GM12892 (cell line): ENCODE measurements at regions not wholly inside any gene's neighbourhood (a gene's known extent, or its start where the extent isn't known, plus 50 kb on each side); places are given as distances from the start of the nearest gene placed in this dataset.

Experiments used
- DNase-seq: peaks from one replicate; pipeline ENCODE4 v3.0.0; 2011; ENCODE audit not compliant: insufficient read length
- FAIRE-seq: peaks from 2 replicates; lab custom pipeline; 2011; peaks lifted over from hg19 to GRCh38; lab: Jason Lieb, UNC
- POLR2A ChIP-seq: IDR thresholded peaks from 2 replicates; pipeline ENCODE4 v1.6.1; 2011; ENCODE audit warnings: low read depth, low read length, control low read depth
- POLR2AphosphoS5 ChIP-seq: IDR thresholded peaks from 2 replicates; pipeline ENCODE4 v1.6.1; 2011; ENCODE audit warnings: low read depth, low read length, control low read depth
- TAF1 ChIP-seq: IDR thresholded peaks from 2 replicates; pipeline ENCODE4 v1.6.1; 2011; ENCODE audit warnings: low read depth, mild to moderate bottlenecking, control low read depth, low read length, borderline replicate concordance

DNA sequence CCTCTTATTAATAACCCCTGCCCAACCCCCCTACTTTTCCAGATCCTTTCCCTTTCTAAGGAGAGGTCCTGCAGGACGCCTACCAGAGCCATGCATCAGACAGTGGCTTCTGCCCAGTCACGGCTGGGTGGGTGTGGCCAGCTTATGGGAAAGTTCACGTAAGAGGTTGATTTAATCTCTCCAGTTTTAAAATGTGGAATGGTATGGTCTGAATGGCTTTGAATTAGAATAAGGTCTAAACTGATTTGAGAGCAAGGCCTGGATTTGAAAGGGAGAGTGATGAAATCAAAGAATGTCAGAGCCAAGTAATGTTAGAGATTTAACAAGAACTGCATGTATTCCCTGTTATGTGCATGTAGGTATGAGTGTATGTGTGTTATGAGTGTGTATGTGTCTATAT is 275.7 kb downstream of the PAX1 start:
- DNase-seq = no peak
- no peak for FAIRE-seq

DNA sequence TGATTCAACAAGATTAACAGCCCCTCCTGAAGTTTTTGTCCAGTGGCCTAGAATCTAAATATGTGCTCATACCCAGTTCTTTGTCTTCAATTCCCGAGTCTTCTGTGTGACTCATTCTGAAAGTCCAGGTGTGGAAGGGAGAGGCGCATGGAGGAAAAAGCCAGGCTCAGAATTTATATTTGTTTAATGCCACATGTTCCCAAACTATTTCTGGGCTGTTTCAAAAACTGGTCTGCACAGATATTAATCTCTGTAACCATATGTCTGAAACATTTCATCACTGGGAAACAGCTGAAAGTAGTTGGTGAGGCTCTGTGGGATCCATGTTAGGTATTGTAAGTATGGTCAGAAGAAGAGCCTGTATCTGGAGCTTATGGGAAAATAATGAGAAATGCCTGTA is 266.0 kb downstream of the PAX1 start:
- FAIRE-seq = no peak

More for the DNA sequence above, 275.7 kb downstream of the PAX1 start:
- TF ChIP-seq POLR2AphosphoS5 = no peak
- TF ChIP-seq POLR2A = no peak
- TF ChIP-seq TAF1 = no peak

DNA sequence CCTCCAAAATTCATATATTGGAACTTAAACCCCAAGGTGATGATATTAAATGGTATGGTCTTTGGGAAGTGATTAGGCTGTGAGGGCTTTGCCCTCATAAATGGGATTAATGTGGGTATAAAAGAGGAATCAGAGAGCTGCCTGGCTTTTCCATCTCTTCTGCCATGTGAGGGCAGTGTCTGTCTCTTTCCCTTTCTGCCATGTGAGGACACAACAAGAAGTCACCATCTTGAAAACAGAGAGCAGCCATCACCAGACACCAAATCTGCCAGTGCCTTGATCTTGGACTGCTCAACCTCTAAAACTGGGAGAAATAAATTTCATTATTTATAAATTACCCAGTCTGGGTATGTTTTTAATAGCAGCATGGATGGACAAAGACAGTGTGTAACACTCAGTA is 263.0 kb downstream of the PAX1 start:
- no peak for TF ChIP-seq POLR2AphosphoS5
- TF ChIP-seq TAF1 = no peak
- TF ChIP-seq POLR2A = no peak
- FAIRE-seq (no peak), DNase-seq (no peak)

More for the DNA sequence above, 266.0 kb downstream of the PAX1 start:
- TF ChIP-seq POLR2A = no peak
- TF ChIP-seq POLR2AphosphoS5 = no peak
- no peak for DNase-seq

DNA sequence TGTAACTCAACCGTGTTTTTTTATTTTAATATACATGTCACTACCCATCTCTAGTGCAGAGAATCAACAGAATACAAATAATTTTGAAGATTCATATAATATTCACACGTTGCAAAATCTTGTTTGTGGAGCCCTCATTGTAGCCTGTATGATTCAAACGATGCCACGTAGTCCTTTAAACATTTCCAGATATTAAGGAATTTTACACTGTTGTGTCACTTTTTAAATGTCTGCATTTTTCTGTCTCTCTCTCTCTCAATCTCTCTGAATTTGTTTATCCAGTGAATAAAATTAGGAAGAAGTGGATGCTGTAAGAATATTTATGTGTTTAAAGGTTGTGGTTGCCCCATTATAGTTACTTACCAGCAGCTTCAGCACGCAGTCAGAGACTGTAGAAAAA is 262.0 kb downstream of the PAX1 start:
- TF ChIP-seq POLR2A = no peak
- no peak for TF ChIP-seq TAF1
- no peak for TF ChIP-seq POLR2AphosphoS5
- FAIRE-seq = no peak
- no peak for DNase-seq

DNA sequence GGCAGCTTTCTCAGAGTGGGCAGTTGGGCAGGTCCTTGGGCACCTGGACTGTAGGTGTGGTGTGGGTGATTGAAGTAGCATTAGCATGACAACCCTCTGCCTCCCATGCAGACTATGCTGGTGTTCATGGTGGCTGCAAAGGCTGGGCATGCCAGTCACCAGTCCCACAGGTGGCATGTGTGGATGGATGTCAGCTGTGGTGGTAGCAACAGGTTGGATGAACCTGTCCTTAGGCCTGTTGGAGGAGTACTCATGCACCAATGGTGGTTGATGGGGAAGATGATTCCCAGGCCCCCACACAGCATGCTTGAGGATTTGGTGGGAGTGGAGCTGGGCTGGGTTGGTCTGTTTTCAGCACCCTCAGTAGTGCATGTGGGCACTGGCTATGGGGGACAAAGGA is 251.1 kb downstream of the PAX1 start:
- no peak for FAIRE-seq
- TF ChIP-seq TAF1 = no peak
- no peak for TF ChIP-seq POLR2AphosphoS5
- no peak for TF ChIP-seq POLR2A
- DNase-seq = no peak

DNA sequence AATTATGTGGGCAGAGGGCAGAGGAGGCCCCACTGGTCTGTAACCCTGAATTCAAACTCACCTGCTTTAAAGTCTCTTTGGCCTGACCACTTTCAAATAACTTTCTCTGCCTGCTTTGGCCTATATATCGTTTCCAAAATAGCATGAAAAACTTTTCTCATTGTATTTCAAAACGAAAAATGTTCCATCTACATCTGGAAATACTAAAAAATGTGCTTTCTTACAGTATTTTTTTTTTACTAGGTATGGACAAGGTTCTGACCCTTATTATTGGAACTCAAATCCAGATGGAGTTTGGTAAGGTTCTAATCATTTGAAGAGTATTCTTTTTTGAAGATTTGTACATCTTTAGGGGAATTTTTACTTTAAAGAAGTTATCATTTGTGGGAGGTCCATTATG is 241.9 kb downstream of the PAX1 start:
- FAIRE-seq = no peak
- no peak for TF ChIP-seq POLR2A
- TF ChIP-seq POLR2AphosphoS5 = no peak
- no peak for TF ChIP-seq TAF1
- DNase-seq = no peak

DNA sequence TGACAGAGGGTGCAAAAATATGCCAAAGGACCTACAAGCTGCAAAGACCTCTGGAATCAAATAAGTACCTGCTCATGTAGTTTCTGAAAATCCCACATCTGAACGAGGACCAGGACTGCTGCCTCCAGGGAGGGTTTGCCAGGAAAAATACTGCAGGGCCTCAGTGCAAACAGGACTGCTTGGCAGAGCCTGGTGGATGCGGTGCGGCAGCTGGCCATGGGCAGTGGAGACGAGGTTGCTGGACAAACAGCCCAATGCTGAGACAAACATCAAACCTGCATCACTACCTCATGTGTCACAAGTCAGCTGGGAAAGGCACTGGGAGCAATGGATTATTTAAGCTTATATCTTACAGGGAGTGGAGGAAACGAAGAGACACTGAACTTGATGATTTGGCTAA is 238.8 kb downstream of the PAX1 start:
- DNase-seq (no peak), FAIRE-seq (no peak)
- TF ChIP-seq POLR2AphosphoS5 (no peak), POLR2A (no peak), TAF1 (no peak)

DNA sequence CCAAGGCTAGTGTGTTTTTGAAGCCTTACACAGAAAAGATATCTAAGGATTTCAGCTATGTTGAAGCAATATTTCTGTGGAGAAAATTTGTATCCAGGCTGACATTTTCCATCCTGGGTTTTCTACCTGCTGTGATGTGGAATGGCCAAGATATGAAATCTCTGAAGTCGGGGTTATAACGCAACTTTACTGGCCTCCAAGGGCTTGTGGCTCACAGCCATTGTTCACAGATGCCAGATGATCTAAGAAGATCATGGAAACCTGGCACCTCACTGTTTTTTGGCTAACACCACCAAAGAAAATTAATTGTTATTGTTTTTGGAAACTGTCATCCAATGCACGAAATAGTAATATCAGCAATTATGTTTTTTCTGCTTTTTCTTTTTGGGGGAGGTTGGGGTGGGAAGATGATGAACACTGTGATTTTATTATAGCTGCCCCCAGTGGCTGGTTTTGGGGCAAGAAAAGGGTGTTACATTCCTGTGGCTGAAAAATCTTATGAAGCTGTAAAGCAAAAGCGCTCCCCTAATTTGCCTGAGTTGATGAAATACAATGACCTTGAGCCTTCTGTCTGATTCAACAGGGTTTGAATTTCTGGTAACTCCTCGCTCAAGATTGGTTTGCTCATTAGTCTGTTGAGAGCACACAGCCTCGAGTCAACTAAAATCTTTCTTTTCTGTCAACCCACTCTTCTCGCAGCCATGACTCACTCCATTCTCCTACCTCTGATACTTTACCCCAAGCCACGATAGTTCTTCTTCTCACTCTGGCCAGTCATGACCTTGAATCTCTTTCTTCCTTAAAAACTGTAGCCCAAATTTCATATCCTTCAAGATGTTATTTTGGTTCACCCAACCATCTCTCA is 236.7 kb downstream of the PAX1 start:
- FAIRE-seq (no peak), DNase-seq (no peak)
- TF ChIP-seq TAF1 (no peak), POLR2A (no peak), POLR2AphosphoS5 (no peak)

DNA sequence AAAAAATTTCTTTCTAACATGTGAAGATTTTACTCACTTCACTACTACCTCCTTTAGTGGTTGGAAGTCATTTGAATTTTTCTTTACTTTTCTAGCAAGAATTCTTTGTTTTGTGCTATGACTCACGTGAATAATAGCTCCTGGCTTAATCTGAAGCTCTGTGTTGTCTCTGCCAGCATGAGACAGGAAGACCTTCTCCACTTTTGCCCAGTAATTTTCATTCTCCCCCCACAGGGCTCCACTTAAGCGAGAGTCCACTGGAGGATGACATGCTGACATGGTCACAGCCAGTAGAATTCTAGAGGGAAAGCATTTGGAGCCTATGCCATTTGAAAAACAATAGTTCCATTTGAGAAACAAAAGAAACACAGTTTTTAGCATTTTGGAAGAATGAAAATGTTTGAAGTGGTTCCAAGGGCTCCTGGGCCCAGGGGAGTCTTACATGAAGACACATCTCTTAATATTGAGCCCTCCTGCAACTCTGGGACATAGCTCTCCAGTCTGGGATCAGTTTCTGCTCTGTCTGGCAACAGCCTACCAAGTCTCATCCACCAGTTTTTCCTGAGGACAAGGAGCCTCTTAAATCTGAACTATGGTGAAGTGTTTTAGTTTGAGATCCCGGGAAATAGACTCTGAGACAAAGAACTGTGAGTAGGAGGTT is 231.4 kb downstream of the PAX1 start:
- DNase-seq = no peak
- TF ChIP-seq TAF1 (no peak), POLR2AphosphoS5 (no peak), POLR2A (no peak)
- no peak for FAIRE-seq

DNA sequence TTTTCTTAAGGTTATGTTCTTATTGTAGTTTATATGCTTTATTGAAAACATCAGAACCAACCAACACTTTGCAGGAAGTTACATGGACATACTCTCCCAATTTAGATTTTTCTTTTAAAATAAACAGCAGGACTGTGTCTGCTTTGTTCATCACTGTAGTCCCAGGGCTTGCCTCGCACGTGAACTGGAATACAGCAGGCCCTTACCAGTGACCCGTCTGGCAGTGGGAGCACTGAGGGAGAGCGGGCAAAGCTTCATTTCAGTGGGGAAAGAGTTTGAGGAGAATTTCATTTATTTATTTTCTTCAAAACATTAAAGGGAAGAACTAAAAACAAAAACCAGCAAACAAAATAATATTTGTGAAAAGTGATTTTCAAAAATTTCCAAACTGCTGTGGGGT is 230.8 kb downstream of the PAX1 start:
- no peak for DNase-seq
- TF ChIP-seq TAF1 (no peak), POLR2A (no peak), POLR2AphosphoS5 (no peak)
- no peak for FAIRE-seq

DNA sequence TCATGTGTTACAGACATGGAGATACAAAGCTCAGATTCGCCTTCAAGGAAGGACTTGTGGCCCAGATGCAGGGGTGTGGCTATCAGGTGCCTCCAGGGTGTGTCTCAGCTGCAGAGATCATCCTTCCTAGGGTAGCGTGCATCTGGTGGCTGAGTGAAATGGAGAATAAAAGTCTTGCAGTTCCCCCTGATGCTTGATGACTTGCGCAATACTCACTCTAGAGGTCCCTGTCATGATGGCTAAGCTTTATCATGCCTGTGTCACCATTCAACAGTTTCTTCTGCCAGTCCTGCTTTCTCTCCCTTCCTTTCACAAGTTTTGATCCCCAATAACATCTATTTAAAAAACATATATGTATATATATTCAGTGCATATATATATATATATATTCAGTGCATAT is 228.1 kb downstream of the PAX1 start:
- no peak for FAIRE-seq
- DNase-seq = no peak

More for the DNA sequence above, 228.1 kb downstream of the PAX1 start:
- TF ChIP-seq TAF1 (no peak), POLR2AphosphoS5 (no peak), POLR2A (no peak)
